HepG2 (cell line): ENCODE measurements at regions not wholly inside any gene's neighbourhood (a gene's known extent, or its start where the extent isn't known, plus 50 kb on each side); places are given as distances from the start of the nearest gene placed in this dataset.

Source experiments
- ATAC-seq: fragments of 200-7000 bp; cut with Tn5 transposase; 3 replicates; pipeline ENCODE4 v1.9.1; 2020; ENCODE audit warnings: mild to moderate bottlenecking, moderate library complexity
- BruUV-seq: library from RNA; stranded (reverse); fragments of 400-500 nt; replicated peaks from 2 replicates; lab custom pipeline; 2021; lab: Mats Ljungman, UMichigan
- CTCF ChIA-PET: fragments of 300-600 bp; formaldehyde crosslinking; extraction: SDS; loops from one replicate; lab custom pipeline; 2021; ENCODE audit warnings: low total read pairs, inconsistent platforms, low intra/inter-chr PET ratio; lab: Yijun Ruan, JAX
- POLR2A ChIA-PET: fragments of 350-600 bp; sonication (Branson Sonifier 250); formaldehyde crosslinking; loops from one replicate; lab custom pipeline; 2020; ENCODE audit warnings: antibody characterized with exemption, inconsistent platforms; lab: Yijun Ruan, JAX
- DNase-seq: peaks from one replicate; pipeline ENCODE4 v3.0.0-alpha.2; 2015; ENCODE audit warnings: low spot score
- FAIRE-seq: peaks from 3 replicates; lab custom pipeline; 2011; peaks lifted over from hg19 to GRCh38; lab: Jason Lieb, UNC
- H2AFZ ChIP-seq: one replicate; pipeline ENCODE4 v1.6.1; 2011; ENCODE audit warnings: low read length, inconsistent platforms
- H3K27ac ChIP-seq: fragments of 300-600 bp; 3 replicates; pipeline ENCODE4 v1.8.0; 2011; ENCODE audit warnings: mixed run types, mild to moderate bottlenecking, mixed read lengths, low read length, inconsistent platforms; ENCODE audit not compliant: insufficient read depth; ENCODE audit errors: extremely low read length
- H3K27me3 ChIP-seq, 2 experiments: fragments of 200-600 bp in 1 of 2; 2 replicates in 1 of 2; 3 replicates in 1 of 2; pipeline versions ENCODE4 v1.6.0 to v1.8.0; 2011; ENCODE audit warnings: low read length in 2 of 2, mild to moderate bottlenecking in 2 of 2, moderate library complexity in 2 of 2, inconsistent platforms in 1 of 2; ENCODE audit not compliant: insufficient read depth in 2 of 2, control insufficient read depth in 1 of 2
- H3K36me3 ChIP-seq, 2 experiments: fragments of 200-600 bp in 1 of 2; replicated peaks in 1 of 2; 2 replicates in 1 of 2; 3 replicates in 1 of 2; pipeline versions ENCODE4 v1.5.1 to v1.8.0; 2011; ENCODE audit warnings: low read length in 2 of 2, inconsistent platforms in 1 of 2; ENCODE audit not compliant: insufficient read depth in 2 of 2, control insufficient read depth in 1 of 2
- H3K4me1 ChIP-seq: 2 replicates; pipeline ENCODE4 v1.5.1; 2012; ENCODE audit warnings: low read length, inconsistent platforms; ENCODE audit not compliant: insufficient read depth
- H3K4me2 ChIP-seq: 2 replicates; pipeline ENCODE4 v1.6.0; 2011; ENCODE audit warnings: low read depth, low read length, inconsistent platforms
- H3K4me3 ChIP-seq, 3 experiments: fragments of 200-600 bp in 1 of 3; sonication (generic), shearing (Covaris generic) in 1 of 3; replicated peaks in 1 of 3; 2 replicates each; pipeline ENCODE4 v1.5.1; 2011 to 2016; ENCODE audit warnings: low read length in 3 of 3, inconsistent platforms in 2 of 3, low read depth in 2 of 3, mild to moderate bottlenecking in 2 of 3, control low read depth in 1 of 3, mixed read lengths in 1 of 3; ENCODE audit not compliant: insufficient read depth in 1 of 3
- H3K79me2 ChIP-seq: one replicate; pipeline ENCODE4 v1.6.1; 2011; ENCODE audit warnings: low read length, inconsistent platforms; ENCODE audit not compliant: insufficient read depth
- H3K9ac ChIP-seq: 2 replicates; pipeline ENCODE4 v1.6.0; 2011; ENCODE audit warnings: mild to moderate bottlenecking, low read depth, low read length, inconsistent platforms; ENCODE audit not compliant: insufficient read depth
- H3K9me3 ChIP-seq: 2 replicates; pipeline ENCODE4 v1.5.1; 2012; ENCODE audit warnings: mild to moderate bottlenecking, low read length
- H4K20me1 ChIP-seq: 2 replicates; pipeline ENCODE4 v1.6.0; 2011; ENCODE audit warnings: inconsistent platforms, mild to moderate bottlenecking, low read length, moderate library complexity; ENCODE audit not compliant: insufficient read depth
- EED ChIP-seq: sonication (generic); formaldehyde crosslinking; IDR thresholded peaks from 2 replicates; pipeline ENCODE4 v1.5.0; 2020; ENCODE audit warnings: mild to moderate bottlenecking, missing genetic modification reagents
- HMG20B ChIP-seq: conservative IDR thresholded peaks from 2 replicates; pipeline ENCODE4 v1.6.1; 2016; ENCODE audit warnings: missing genetic modification reagents, missing compliant biosample characterization
- JDP2 ChIP-seq: sonication (generic); formaldehyde crosslinking; IDR thresholded peaks from 2 replicates; pipeline ENCODE4 v1.8.1; 2022; ENCODE audit warnings: missing genetic modification reagents, borderline replicate concordance
- MBD4 ChIP-seq: IDR thresholded peaks from 2 replicates; pipeline ENCODE4 v1.6.1; 2012; ENCODE audit warnings: low read length, inconsistent platforms, borderline replicate concordance
- MTF1 ChIP-seq: sonication (generic); formaldehyde crosslinking; IDR thresholded peaks from 2 replicates; pipeline ENCODE4 v1.5.0; 2020; ENCODE audit warnings: missing genetic modification reagents
- PCBP2 ChIP-seq: fragments of 200-400 bp; formaldehyde crosslinking; optimal IDR thresholded peaks from 2 replicates; pipeline ENCODE3; 2018; ENCODE audit warnings: low read length, low read depth; ENCODE audit not compliant: poor library complexity, severe bottlenecking
- RARA ChIP-seq: IDR thresholded peaks from 2 replicates; pipeline ENCODE4 v1.6.1; 2016; ENCODE audit warnings: missing genetic modification reagents, missing compliant biosample characterization
- SNAPC2 ChIP-seq: sonication (generic); formaldehyde crosslinking; IDR thresholded peaks from 2 replicates; pipeline ENCODE4 v1.8.1; 2022; ENCODE audit warnings: mild to moderate bottlenecking, missing genetic modification reagents
- U2AF2 ChIP-seq: fragments of 200-400 bp; formaldehyde crosslinking; IDR thresholded peaks from 2 replicates; pipeline ENCODE4 v1.6.1; 2017; ENCODE audit warnings: low read depth, mild to moderate bottlenecking, low read length
- ZNF780A ChIP-seq: sonication (generic); formaldehyde crosslinking; IDR thresholded peaks from 2 replicates; pipeline ENCODE4 v1.8.0; 2022; ENCODE audit warnings: mild to moderate bottlenecking, missing genetic modification reagents, moderate library complexity
- WGBS: methylation state at CpG from one replicate; pipeline ENCODE4 v1.1.6; 2017; ENCODE audit warnings: low lambda C conversion rate; 5-methylcytosine and 5-hydroxymethylcytosine counted together
- in situ Hi-C: cut with HindIII; loops from 2 replicates; pipeline ENCODE4 v1.10.0; 2017; ENCODE audit warnings: low pct_unique_long_range_greater_than_20kb; ENCODE audit not compliant: extremely low pct_ligation_motif_present
- intact Hi-C: fragments of 100-400 bp; cut with micrococcal nuclease; formaldehyde crosslinking; loops from one replicate; pipeline ENCODE4 v1.10.0; 2022; ENCODE audit not compliant: unreplicated experiment
- TF ChIP-seq, protein P1 (sequence below): IDR thresholded peaks from 2 replicates; pipeline ENCODE4 v1.6.1; 2016
- TF ChIP-seq, protein P2 (sequence below): sonication (generic); formaldehyde crosslinking; IDR thresholded peaks from 2 replicates; pipeline ENCODE4 v1.8.0; 2023; ENCODE audit warnings: mild to moderate bottlenecking, missing genetic modification reagents
- TF ChIP-seq, protein P3 (sequence below): sonication (generic); formaldehyde crosslinking; IDR thresholded peaks from 2 replicates; pipeline ENCODE4 v1.5.0; 2020; ENCODE audit warnings: missing genetic modification reagents
- TF ChIP-seq, protein P4 (sequence below): sonication (generic); formaldehyde crosslinking; IDR thresholded peaks from 2 replicates; pipeline ENCODE4 v1.5.0; 2020; ENCODE audit warnings: missing genetic modification reagents
- TF ChIP-seq, protein P5 (sequence below): sonication (generic); formaldehyde crosslinking; IDR thresholded peaks from 2 replicates; pipeline ENCODE4 v1.5.0; 2020; ENCODE audit warnings: missing genetic modification reagents

DNA sequence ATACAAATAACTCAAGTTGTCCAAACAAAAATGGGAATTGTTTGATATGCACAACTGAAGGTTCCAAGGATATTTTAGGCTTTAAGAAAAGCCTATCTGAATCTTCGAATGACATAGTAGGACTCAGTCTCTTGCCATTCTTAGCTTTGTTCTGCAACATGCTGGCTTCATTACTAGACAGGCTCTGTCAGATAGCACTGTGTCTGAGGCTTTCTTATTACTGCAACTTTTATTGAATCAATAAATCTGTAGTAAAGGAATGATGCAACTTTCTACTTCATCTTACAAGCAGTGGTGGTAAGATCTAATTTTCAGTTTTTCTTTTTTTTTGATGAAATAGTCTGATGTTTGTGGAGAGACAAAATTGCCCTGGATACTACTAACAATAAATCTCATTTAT is 319.3 kb upstream of the CCDC179 start:
- WGBS = 0% methylated on average over 1 of the region's 1 CpG
- Histone ChIP-seq H3K27ac (no peak overlapping the region), H3K9ac (no peak overlapping the region), H4K20me1 (no peaks in the 10 kb centered on the region), H2AFZ (no peak overlapping the region), H3K79me2 (no peaks in the 10 kb centered on the region), H3K4me2 (no peak overlapping the region), H3K4me3 (no peak overlapping the region), H3K9me3 (no peaks in the 10 kb centered on the region), H3K36me3 (no peaks in the 10 kb centered on the region), H3K4me1 (no peaks in the 10 kb centered on the region), H3K27me3 (no peaks in the 10 kb centered on the region)
- ATAC-seq (no peak), FAIRE-seq (no peak), DNase-seq (no peak)
- in situ Hi-C loops (no loop called here), intact Hi-C loops (no loop called here)
- ChIA-PET POLR2A (no interaction called here), CTCF (no interaction called here)
- no TSS peak for BruUV-seq
- TF ChIP-seq, protein P1, sequence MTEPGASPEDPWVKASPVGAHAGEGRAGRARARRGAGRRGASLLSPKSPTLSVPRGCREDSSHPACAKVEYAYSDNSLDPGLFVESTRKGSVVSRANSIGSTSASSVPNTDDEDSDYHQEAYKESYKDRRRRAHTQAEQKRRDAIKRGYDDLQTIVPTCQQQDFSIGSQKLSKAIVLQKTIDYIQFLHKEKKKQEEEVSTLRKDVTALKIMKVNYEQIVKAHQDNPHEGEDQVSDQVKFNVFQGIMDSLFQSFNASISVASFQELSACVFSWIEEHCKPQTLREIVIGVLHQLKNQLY = no peak
- TF ChIP-seq U2AF2 (no peak), JDP2 (no peak), ZNF780A (no peak), EED (CRISPR knock-in tag) (no peak), MBD4 (no peak), PCBP2 (no peak), SNAPC2 (CRISPR knock-in tag) (no peak), RARA (no peak), MTF1 (no peak), HMG20B (CRISPR knock-in tag) (no peak)
- TF ChIP-seq, protein P2, sequence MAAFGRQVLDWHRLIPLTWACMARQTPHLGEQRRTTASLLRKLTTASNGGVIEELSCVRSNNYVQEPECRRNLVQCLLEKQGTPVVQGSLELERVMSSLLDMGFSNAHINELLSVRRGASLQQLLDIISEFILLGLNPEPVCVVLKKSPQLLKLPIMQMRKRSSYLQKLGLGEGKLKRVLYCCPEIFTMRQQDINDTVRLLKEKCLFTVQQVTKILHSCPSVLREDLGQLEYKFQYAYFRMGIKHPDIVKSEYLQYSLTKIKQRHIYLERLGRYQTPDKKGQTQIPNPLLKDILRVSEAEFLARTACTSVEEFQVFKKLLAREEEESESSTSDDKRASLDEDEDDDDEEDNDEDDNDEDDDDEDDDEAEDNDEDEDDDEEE (CRISPR knock-in tag) = no peak
- TF ChIP-seq, protein P3, sequence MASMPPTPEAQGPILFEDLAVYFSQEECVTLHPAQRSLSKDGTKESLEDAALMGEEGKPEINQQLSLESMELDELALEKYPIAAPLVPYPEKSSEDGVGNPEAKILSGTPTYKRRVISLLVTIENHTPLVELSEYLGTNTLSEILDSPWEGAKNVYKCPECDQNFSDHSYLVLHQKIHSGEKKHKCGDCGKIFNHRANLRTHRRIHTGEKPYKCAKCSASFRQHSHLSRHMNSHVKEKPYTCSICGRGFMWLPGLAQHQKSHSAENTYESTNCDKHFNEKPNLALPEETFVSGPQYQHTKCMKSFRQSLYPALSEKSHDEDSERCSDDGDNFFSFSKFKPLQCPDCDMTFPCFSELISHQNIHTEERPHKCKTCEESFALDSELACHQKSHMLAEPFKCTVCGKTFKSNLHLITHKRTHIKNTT (CRISPR knock-in tag) = no peak
- TF ChIP-seq, protein P4, sequence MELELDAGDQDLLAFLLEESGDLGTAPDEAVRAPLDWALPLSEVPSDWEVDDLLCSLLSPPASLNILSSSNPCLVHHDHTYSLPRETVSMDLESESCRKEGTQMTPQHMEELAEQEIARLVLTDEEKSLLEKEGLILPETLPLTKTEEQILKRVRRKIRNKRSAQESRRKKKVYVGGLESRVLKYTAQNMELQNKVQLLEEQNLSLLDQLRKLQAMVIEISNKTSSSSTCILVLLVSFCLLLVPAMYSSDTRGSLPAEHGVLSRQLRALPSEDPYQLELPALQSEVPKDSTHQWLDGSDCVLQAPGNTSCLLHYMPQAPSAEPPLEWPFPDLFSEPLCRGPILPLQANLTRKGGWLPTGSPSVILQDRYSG = no peak
- TF ChIP-seq, protein P5, sequence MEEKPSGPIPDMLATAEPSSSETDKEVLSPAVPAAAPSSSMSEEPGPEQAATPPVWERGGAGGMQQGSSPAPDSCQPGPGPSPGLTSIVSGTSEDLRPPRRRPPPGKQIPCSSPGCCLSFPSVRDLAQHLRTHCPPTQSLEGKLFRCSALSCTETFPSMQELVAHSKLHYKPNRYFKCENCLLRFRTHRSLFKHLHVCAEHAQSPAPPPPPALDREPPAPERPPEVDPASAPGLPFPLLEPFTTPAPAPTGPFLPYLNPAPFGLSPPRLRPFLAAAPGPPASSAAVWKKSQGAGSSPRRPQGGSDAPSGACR (CRISPR knock-in tag) = no peak
